ENCODE measurements at regions not wholly inside any gene's neighbourhood (a gene's known extent, or its start where the extent isn't known, plus 50 kb on each side); places are given as distances from the start of the nearest gene placed in this dataset.

GRCh38 chr2:133953524-133953923 lies 300.3 kb upstream of the MGAT5 start:
- TF ChIP-seq CTCF (IDR thresholded peaks at IDR 0.05) (no peak), ZFX (IDR thresholded peaks at IDR 0.05; ENCODE audit: borderline replicate concordance) (no peak)

All from 22Rv1 (cell line).